Panc1 (cell line): ENCODE measurements at regions not wholly inside any gene's neighbourhood (a gene's known extent, or its start where the extent isn't known, plus 50 kb on each side); places are given as distances from the start of the nearest gene placed in this dataset.

Experiments used
- ATAC-seq: fragments of 200-7000 bp; cut with Tn5 transposase; 2 replicates; pipeline ENCODE4 v1.9.1; 2020; ENCODE audit warnings: mild to moderate bottlenecking, moderate library complexity
- BruUV-seq: library from RNA; stranded (reverse); fragments of 400-500 nt; replicated peaks from 2 replicates; lab custom pipeline; 2021; lab: Mats Ljungman, UMichigan
- CTCF ChIA-PET: fragments of 300-600 bp; sonication (Branson Sonifier 250); formaldehyde crosslinking; loops from one replicate; lab custom pipeline; 2022; ENCODE audit warnings: antibody characterized with exemption; lab: Charles Lee
- POLR2A ChIA-PET: fragments of 300-600 bp; sonication (Branson Sonifier 250); formaldehyde crosslinking; loops from one replicate; lab custom pipeline; 2022; ENCODE audit warnings: antibody characterized with exemption; lab: Charles Lee
- DNase-seq: peaks from one replicate; pipeline ENCODE4 v3.0.0-alpha.2; 2010; ENCODE audit warnings: low read depth, low spot score
- H3K27ac ChIP-seq: 2 replicates; pipeline ENCODE4 v1.5.1; 2011; ENCODE audit warnings: mild to moderate bottlenecking, low read length, inconsistent platforms
- H3K27me3 ChIP-seq: fragments of 200-500 bp; sonication (Bioruptor generic); 2 replicates; pipeline ENCODE4 v1.6.0; 2014; ENCODE audit warnings: low read length, inconsistent platforms; ENCODE audit not compliant: control insufficient read depth, insufficient read depth
- H3K36me3 ChIP-seq: fragments of 200-500 bp; sonication (Bioruptor generic); 2 replicates; pipeline ENCODE4 v1.5.1; 2014; ENCODE audit warnings: inconsistent platforms, mild to moderate bottlenecking, low read length, moderate library complexity; ENCODE audit not compliant: control insufficient read depth, insufficient read depth
- H3K4me1 ChIP-seq: 2 replicates; pipeline ENCODE4 v1.5.1; 2011; ENCODE audit warnings: inconsistent platforms, mild to moderate bottlenecking, low read length, moderate library complexity; ENCODE audit not compliant: control insufficient read depth, insufficient read depth
- H3K4me3 ChIP-seq, 2 experiments: 2 replicates each; pipeline ENCODE4 v1.5.1; 2011 to 2012; ENCODE audit warnings: low read depth in 2 of 2, low read length in 2 of 2, mild to moderate bottlenecking in 2 of 2, inconsistent platforms in 1 of 2, moderate library complexity in 1 of 2
- H3K9me3 ChIP-seq: fragments of 200-500 bp; sonication (Bioruptor generic); 2 replicates; pipeline ENCODE4 v1.5.1; 2014; ENCODE audit warnings: low read depth, mild to moderate bottlenecking, inconsistent platforms, low read length, moderate library complexity; ENCODE audit not compliant: control insufficient read depth, insufficient read depth
- POLR2AphosphoS5 ChIP-seq: IDR thresholded peaks from 2 replicates; pipeline ENCODE4 v1.6.1; 2012; ENCODE audit warnings: mild to moderate bottlenecking, low read depth, low read length, moderate library complexity
- SIN3A ChIP-seq: IDR thresholded peaks from 2 replicates; pipeline ENCODE4 v1.6.1; 2012; ENCODE audit warnings: low read depth, mild to moderate bottlenecking, low read length, moderate library complexity, borderline replicate concordance; ENCODE audit not compliant: insufficient read depth
- TCF7L2 ChIP-seq: IDR thresholded peaks from 2 replicates; pipeline ENCODE4 v1.6.1; 2011; ENCODE audit warnings: mild to moderate bottlenecking, low read depth, low read length, inconsistent platforms
- in situ Hi-C: cut with HindIII; loops from 2 replicates; pipeline ENCODE4 v1.10.0; 2016; ENCODE audit warnings: low sequenced_read_pairs, low pct_unique_long_range_greater_than_20kb
- intact Hi-C: fragments of 100-400 bp; cut with micrococcal nuclease; formaldehyde crosslinking; loops from one replicate; pipeline ENCODE4 v1.10.0; 2022; ENCODE audit not compliant: unreplicated experiment
- TF ChIP-seq, protein P1 (sequence below), 2 experiments: IDR thresholded peaks; 2 replicates each; pipeline ENCODE4 v1.6.1; 2011 to 2012; ENCODE audit warnings: low read depth in 2 of 2, control low read depth in 1 of 2, low read length in 1 of 2, mild to moderate bottlenecking in 1 of 2, moderate library complexity in 1 of 2; ENCODE audit not compliant: insufficient read depth in 1 of 2
- TF ChIP-seq, protein P2 (sequence below): fragments of 450-650 bp; IDR thresholded peaks from 2 replicates; pipeline ENCODE4 v1.5.1; 2017; ENCODE audit warnings: mild to moderate bottlenecking

DNA sequence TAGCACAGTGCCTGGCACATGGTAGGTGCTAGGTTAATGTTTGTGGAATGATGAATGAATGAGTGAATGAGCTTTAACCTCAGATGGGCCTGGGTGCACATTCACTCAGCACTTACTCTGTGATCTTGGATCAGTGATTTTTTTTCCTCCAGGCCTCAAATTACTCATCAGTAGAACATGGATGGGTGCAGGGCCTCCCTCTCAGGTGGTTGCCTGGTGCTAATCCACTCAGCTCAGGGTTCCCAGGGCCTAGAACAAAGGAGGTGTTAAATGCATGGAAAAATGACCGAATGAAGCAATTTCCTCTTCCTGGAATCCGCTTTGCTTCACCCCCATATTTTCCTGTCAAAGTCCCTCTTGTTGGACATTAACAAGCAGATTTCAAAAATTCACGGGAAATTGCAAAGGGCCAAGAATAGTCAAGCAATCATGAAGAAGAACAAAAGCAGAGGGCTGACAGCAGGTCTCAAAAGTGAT is 93.5 kb downstream of the MYEOV start:
- in situ Hi-C loops (no loop called here), intact Hi-C loops (no loop called here)
- POLR2A ChIA-PET = no interaction called here
- H3K4me3 ChIP-seq = no peak overlapping the region
- H3K36me3 ChIP-seq = no peaks in the 10 kb centered on the region
- ATAC-seq (no peak), DNase-seq (no peak)
- peaks cover 9% of the 10 kb centered on the region for H3K9me3 ChIP-seq
- TF ChIP-seq TCF7L2 (no peak), SIN3A (no peak), POLR2AphosphoS5 (no peak)
- TF ChIP-seq, protein P1, sequence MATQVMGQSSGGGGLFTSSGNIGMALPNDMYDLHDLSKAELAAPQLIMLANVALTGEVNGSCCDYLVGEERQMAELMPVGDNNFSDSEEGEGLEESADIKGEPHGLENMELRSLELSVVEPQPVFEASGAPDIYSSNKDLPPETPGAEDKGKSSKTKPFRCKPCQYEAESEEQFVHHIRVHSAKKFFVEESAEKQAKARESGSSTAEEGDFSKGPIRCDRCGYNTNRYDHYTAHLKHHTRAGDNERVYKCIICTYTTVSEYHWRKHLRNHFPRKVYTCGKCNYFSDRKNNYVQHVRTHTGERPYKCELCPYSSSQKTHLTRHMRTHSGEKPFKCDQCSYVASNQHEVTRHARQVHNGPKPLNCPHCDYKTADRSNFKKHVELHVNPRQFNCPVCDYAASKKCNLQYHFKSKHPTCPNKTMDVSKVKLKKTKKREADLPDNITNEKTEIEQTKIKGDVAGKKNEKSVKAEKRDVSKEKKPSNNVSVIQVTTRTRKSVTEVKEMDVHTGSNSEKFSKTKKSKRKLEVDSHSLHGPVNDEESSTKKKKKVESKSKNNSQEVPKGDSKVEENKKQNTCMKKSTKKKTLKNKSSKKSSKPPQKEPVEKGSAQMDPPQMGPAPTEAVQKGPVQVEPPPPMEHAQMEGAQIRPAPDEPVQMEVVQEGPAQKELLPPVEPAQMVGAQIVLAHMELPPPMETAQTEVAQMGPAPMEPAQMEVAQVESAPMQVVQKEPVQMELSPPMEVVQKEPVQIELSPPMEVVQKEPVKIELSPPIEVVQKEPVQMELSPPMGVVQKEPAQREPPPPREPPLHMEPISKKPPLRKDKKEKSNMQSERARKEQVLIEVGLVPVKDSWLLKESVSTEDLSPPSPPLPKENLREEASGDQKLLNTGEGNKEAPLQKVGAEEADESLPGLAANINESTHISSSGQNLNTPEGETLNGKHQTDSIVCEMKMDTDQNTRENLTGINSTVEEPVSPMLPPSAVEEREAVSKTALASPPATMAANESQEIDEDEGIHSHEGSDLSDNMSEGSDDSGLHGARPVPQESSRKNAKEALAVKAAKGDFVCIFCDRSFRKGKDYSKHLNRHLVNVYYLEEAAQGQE (IDR thresholded peaks at IDR 0.05; ENCODE audit: insufficient read depth in 1 of 2, low read depth in 2 of 2, low read length in 1 of 2) = no peak
- TF ChIP-seq, protein P2, sequence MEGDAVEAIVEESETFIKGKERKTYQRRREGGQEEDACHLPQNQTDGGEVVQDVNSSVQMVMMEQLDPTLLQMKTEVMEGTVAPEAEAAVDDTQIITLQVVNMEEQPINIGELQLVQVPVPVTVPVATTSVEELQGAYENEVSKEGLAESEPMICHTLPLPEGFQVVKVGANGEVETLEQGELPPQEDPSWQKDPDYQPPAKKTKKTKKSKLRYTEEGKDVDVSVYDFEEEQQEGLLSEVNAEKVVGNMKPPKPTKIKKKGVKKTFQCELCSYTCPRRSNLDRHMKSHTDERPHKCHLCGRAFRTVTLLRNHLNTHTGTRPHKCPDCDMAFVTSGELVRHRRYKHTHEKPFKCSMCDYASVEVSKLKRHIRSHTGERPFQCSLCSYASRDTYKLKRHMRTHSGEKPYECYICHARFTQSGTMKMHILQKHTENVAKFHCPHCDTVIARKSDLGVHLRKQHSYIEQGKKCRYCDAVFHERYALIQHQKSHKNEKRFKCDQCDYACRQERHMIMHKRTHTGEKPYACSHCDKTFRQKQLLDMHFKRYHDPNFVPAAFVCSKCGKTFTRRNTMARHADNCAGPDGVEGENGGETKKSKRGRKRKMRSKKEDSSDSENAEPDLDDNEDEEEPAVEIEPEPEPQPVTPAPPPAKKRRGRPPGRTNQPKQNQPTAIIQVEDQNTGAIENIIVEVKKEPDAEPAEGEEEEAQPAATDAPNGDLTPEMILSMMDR = no peak
- no peak overlapping the region for H3K27ac ChIP-seq
- no TSS peak for BruUV-seq
- no peaks in the 10 kb centered on the region for H3K27me3 ChIP-seq
- peaks cover 2% of the 10 kb centered on the region; the same call in 1 of the 2 replicates for H3K4me1 ChIP-seq
- CTCF ChIA-PET = no interaction called here

DNA sequence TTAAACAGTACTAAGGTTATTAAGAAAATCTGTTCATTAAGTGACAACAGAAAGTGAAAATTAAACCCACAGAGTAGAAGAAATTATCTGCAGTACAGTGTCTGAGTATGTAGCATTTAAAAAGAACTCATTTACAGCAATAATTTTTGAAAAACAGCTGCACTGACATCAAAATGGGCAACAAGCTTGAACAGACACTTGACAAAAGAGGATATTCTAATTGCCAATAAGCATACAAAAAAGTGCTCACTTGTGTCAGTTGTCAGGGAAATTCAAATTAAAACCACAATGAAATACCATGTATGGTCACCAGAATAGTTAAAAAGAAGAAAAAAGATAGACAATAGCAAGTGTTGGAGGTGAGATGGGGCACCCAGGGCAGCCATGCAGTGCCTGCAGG is 93.3 kb upstream of the LINC01488 start:
- Histone ChIP-seq H3K36me3 (no peaks in the 10 kb centered on the region), H3K4me1 (no peaks in the 10 kb centered on the region; the same call in 1 of the 2 replicates), H3K27me3 (no peaks in the 10 kb centered on the region), H3K27ac (no peak overlapping the region), H3K4me3 (no peak overlapping the region), H3K9me3 (peaks cover 9% of the 10 kb centered on the region)
- no peak for TF ChIP-seq SIN3A
- no peak for TF ChIP-seq TCF7L2
- TF ChIP-seq POLR2AphosphoS5 = no peak
- ATAC-seq (no peak), DNase-seq (no peak)
- CTCF ChIA-PET = no interaction called here
- BruUV-seq = no TSS peak
- intact Hi-C loops (no loop called here), in situ Hi-C loops (no loop called here)
- POLR2A ChIA-PET = no interaction called here

DNA sequence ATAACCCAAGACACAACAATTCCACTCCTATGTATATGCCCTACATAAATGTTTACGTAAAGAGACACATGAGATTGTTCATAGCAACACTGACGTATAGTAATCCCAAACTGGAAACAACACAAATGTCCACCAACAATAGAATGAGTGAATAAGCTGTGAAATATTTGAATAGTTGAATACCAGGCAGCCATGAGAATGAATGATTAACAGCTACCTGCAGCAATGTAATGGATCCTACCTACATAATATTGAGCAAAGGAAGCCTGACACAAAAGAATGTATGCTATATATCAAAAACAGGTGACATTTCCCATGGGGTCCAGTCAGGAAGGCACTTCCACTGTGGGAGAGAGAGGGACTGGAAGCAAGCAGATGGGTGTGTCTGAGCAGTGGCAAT is 92.8 kb upstream of the LINC01488 start:
- no peak overlapping the region for H3K4me3 ChIP-seq
- intact Hi-C loops = no loop called here
- no TSS peak for BruUV-seq
- in situ Hi-C loops = no loop called here
- TF ChIP-seq, protein P2 = no peak
- no peak for TF ChIP-seq TCF7L2
- TF ChIP-seq SIN3A = no peak
- TF ChIP-seq, protein P1 (IDR thresholded peaks at IDR 0.05; ENCODE audit: insufficient read depth in 1 of 2, low read depth in 2 of 2, low read length in 1 of 2) = no peak
- TF ChIP-seq POLR2AphosphoS5 = no peak
- DNase-seq (no peak), ATAC-seq (no peak)
- POLR2A ChIA-PET = no interaction called here
- H3K27me3 ChIP-seq = no peaks in the 10 kb centered on the region
- CTCF ChIA-PET = no interaction called here
- H3K4me1 ChIP-seq = no peaks in the 10 kb centered on the region
- peaks cover 9% of the 10 kb centered on the region for H3K9me3 ChIP-seq
- no peak overlapping the region for H3K27ac ChIP-seq
- no peaks in the 10 kb centered on the region for H3K36me3 ChIP-seq
